Retina (tissue), 1 donor: ENCODE measurements at regions not wholly inside any gene's neighbourhood (a gene's known extent, or its start where the extent isn't known, plus 50 kb on each side); places are given as distances from the start of the nearest gene placed in this dataset.

Source experiments
- DNase-seq: peaks from one replicate; pipeline ENCODE4 v3.0.0-alpha.2; 2016

DNA sequence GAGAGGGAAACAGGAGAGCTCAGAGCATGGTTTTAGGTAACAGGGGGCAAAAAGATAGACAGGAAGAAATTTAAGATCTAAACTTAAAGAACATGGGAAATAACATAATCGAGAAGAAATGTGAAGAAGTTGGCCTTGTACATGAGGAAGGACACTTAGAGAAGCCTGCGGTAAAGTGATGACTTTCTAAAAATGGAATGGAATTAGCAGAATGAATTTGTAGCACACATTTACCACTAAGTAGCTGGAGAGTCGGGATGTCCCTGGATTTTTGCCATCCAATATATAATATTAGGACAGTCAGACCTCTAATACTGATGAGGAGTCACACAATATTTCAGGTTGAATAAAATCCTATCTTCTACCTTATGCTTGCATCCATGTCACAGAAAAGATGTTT is 77.7 kb upstream of the C1orf87 start:
- no peak for DNase-seq

DNA sequence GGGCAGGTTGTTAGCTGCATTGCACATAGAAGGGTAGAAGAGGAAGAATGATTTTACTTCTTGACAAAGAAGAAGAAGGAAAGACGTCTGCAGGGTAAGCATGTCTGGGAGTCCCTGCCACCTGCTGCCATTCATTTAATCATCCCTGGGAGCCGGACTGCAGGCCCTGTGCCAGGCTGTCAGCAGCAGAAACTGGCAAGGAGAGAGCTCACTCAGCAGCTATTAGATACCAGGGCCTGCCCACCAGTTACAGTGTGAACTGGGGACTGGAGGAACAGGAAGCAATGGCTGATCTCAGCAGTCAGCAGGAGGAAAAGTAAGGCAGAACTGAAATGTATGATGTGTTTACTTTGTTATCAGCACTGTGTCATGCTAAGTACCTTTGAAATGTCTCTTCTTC is 75.7 kb upstream of the C1orf87 start:
- DNase-seq: no peak

DNA sequence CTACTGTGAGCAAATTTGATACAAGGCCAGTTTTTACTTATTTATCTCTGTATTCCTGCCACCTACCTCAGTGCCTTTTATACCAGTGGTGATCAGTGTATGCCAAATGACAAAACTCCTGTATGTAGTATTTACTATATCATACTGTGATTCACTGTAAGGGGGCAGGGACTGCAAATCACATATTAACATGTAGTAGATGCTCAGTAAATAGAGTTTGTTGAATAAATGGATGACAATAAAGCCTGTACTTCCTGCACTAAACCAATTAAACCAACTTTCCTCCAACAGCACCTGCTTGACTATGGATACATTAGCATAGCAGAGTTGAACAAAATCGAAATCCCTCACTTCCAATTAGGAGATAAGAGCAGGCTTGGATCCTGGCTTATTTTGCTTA is 73.3 kb upstream of the C1orf87 start:
- no peak for DNase-seq

DNA sequence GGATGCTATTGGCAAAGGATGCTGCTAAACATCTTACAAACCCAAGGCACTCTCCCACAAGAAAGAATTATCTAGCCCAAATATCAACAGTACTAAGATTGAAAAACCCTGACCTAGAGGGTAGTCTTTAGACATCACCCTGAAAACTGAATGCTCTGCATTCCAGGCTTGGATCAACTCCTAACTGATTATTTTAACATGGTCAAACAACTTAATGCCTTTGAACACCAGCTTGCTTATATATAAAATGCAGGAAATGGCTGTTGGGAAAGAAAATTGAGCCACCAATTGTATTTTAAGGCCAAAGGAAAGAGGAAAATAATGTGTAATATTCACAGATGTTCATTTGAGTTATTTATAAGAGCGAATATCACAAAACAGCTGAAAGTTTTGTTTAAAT is 72.2 kb upstream of the C1orf87 start:
- no peak for DNase-seq

DNA sequence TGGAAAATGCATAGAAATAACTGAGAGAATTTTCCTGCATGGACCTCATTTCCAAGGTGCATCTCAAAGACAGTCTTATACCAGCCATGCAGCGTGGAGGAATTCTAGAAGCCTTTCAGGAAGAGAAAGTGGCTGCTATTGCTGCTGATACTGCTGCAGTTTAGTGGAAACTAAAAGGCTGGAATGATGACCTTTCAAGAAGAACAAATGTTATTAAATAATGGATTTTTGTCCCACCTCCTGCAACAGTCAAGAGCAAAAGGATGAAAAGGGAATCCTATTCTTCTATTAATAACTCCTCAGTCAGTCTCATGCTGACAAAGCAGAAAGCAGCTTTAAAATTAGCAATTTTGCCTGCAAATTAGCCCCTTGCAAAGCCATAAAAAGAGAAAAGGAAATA is 68.2 kb upstream of the C1orf87 start:
- DNase-seq: no peak

DNA sequence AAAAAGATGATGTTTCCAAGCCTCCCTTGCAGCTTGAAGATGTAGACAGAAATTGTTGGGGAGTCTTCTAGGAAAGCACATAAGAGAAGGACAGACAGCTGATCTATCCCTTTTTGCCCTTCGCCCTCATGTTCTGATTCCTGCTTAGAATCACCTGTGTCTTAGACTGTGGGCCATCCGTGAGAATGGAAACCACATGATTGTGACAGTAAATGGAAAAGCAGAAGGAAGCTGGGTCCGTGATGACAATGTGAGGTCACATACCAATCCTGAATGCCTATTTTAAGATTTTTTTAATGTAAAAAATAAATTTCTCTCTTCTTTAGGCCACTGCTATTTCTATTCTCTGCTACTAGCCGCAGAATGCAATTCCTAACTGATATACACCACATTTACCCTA is 67.7 kb upstream of the C1orf87 start:
- DNase-seq: no peak

DNA sequence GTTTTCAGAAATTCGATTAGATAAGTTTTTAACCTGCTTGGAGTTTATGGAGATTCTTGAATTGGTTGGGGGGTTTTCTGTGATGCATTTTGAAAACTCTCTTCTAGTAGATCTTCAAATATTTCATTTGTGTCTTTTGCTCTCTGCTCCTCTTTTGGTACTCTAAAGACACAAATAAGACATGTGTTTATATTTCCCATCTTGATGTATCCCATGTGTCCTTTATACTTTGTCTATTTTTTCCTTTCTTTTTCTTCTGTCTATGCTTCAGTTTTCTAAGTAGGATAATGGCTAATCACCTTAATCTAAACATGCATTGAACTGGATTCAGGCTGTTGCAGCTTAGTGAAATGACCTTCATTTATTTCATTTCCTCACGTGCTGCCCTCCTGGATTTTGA is 63.8 kb upstream of the C1orf87 start:
- no peak for DNase-seq

DNA sequence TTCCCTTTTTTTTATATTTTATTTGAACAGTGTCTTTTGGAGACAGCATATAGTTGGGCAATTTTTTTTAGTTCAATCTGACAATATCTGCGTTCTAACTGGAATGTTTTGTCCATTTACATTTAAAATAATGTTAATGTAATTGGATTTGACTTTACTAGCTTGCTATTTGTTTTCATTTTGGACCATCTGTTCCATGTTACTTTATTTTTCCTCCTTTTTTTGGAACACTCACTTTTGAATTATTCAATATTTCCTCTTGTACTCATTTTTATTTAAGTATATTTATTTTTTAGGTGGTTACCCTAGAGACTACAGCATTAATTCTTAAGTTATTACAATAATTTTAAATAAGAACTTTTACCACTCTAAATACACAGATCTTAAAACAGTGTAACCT is 62.8 kb upstream of the C1orf87 start:
- no peak for DNase-seq

DNA sequence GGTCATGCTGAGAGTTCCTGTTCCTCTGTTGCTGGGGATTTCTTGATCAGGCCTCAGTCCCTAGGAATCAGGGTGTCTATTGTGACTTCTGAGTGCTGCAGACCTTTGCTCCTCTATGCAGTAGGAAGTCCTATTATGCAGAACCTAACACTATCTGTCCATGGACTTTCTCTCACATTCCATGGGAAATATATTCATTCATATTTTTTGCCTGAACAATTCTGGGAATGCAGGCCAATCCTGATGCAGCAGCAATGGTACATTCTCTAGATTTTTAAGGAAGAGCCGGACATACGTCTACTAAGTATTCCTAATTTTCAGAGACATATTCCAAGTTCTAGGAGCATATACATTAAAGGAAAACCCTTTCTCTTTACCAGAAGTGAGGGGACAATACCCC is 61.1 kb upstream of the C1orf87 start:
- no peak for DNase-seq

DNA sequence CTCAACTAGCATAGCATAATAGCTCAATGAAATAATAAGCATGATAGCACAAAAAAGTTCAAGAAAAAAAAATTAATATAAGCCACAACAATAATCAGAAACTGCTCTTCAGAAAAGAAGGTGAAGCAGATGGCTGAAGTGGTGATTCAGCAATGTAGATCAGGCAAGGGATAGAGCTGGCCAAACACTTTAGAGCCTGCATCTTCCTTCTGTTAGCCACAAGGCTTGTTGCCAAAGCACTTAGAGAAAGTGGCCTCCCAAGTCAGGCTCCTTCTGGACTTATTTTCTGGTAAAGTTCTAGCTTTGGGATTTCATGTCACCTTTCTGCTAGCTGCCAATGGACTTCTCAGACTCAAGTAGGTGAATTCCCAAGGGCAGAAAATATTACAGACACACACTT is 60.3 kb upstream of the C1orf87 start:
- DNase-seq: no peak

DNA sequence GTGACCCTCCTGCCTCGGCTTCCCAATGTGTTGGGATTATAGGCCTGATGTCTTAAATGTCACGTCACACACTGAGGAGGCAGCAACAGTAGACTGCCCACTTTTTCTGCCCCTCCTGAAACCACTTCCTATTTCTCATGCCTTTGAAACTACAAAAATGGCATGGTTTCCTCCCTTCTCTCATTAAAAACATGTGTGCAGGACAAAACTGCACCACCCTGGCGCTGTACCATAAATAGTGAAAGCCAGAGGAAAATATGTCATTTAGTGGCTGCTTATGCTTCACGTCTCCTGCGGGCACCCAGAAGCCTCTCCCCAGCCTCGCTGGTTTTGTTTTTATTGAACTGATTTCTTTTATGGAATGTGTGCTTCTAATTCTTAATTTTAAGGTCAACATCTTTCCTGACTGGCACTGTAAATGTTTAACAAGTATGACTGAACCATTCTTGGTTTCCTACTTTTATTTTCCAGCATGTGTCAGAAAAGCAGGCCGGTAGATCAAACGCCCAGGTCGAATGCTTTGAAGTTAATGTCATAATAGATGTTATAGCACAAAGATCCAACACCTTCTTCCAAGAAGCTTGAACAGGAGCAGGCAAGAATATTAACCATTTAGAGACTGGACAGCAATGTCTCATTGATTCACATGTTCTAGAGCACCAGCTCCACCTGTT is 59.6 kb upstream of the C1orf87 start:
- DNase-seq: no peak

DNA sequence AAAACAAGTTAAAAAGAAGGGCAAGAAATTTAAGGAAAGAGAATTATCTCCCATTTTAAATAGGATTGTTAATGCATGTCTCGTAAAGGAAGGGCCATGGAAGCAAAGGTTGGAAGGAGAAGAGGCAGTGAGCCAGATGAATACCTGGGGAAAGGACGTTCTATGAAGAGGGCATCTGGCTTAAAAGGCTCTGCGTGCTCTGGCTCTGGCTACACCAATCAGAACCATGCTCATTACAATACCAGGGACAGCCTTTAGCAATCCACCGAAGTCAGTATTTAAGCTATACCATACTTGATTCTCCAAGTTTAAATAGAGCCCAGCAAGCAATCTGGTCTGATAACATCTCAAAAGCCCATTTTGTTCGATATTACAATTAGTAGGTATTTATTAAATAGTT is 58.5 kb upstream of the C1orf87 start:
- DNase-seq: no peak

DNA sequence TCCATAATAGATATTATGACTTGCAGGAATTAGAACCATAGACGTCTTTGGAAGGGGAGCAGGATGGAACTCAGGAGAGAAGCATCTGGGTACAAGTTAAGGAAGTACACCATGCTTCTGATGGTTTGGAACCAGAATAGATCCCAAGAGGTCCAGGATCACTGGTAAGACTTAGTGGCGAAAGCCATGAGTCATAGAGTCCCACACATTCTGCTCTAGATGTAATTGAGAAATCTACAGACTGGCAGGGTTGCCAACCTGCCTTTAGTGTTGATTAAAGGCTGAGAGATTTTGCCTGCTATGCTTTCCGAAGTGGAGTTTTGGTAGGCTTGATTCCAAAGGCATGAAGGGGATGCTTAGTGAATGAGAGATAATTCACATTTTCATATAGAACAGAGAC is 57.1 kb upstream of the C1orf87 start:
- DNase-seq: no peak

DNA sequence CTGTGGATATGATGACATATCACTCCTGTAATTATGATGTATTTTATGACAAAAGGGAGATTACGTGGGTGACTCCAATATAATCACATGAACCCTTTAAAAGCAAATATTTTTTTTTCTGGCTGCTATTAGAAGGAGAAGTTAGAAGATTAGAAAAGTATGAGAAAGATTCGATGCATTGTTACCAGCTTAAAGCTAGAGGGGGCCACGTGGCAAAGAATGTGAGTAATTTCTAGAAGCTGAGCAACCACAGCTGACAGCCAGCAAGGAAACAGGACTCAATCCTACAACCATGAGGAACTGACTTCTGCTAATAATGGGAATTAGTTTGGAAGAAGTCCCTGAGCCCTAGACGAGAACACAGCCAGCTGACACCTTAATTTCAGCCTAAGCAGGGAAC is 56.3 kb upstream of the C1orf87 start:
- no peak for DNase-seq

DNA sequence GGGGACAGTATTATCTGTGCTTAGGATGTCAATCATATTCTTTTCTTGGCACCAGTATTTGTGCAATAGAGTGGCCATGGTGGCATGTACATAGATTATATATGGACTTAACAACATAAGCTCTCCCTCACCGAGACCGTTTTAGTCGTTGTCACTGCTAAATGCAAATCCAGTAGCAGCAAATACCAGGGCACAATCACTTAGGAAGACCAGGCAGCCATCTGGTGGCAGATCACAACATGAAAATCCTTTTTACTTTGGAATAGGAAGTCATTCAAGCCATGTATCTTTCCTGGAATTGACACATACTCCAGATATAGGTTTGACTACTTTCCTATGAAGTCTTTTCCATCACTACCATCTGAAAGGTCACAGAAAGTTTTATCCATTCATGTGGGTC is 53.2 kb upstream of the C1orf87 start:
- no peak for DNase-seq
